Forelimb muscle (tissue), 1 donor: ENCODE measurements at regions not wholly inside any gene's neighbourhood (a gene's known extent, or its start where the extent isn't known, plus 50 kb on each side); places are given as distances from the start of the nearest gene placed in this dataset.
"Not testable (repeated sequence)": the region's sequence is repeated elsewhere in the genome, so short reads cannot be mapped to it uniquely, and the experiment has no call there.

Source experiments
- DNase-seq: peaks from one replicate; pipeline ENCODE4 v3.0.0-alpha.2; 2013; ENCODE audit warnings: low read depth

DNA sequence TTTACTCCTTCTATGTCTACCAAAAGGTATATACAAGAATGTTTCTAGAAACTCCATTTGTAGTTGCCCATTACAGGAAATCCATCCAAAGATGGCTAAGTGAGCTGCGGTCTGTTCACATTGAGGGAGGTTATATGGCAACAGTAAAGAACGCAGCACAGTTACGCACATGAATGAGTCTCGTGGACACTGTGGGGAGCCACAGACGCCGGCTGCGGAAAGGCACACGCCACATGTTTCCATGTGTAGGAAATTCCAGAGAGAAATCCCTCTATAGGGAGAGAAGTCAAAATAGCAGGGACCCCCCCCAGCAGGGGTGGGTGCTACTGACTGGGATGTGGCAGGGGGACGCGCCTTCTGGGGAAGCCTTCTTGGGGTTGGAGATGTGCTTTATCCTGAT is 139.0 kb upstream of the NCOR2 start:
- no peak for DNase-seq

DNA sequence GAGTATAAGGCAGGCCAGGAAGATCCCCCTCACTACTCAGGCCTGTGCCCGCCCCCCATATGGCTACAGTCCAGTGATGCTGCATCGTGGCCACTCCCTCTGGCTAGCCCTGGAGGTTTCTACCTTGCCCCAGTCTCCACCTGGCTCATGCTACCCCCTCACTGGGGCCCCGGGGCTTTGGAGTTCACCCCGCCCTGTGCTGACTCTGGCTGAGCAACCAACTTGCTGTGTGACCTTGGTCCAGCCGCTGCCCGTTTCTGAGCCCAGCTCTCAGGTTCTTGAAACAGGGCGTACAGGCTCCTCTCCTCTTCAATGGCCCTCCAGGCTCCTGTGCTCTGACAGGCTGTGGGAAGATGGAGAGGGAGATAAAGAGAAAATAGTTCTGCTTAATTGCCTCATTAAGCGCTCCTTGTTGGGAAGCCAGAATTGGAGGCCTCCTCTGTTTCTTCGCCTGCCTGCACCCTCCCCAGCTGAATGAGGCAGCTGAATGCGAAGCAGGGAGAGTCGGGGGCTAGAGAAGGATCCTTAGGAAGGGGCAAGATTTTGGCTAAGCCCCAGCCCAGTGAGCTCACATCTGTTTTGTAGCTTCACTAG is 138.2 kb upstream of the NCOR2 start:
- DNase-seq = no peak

DNA sequence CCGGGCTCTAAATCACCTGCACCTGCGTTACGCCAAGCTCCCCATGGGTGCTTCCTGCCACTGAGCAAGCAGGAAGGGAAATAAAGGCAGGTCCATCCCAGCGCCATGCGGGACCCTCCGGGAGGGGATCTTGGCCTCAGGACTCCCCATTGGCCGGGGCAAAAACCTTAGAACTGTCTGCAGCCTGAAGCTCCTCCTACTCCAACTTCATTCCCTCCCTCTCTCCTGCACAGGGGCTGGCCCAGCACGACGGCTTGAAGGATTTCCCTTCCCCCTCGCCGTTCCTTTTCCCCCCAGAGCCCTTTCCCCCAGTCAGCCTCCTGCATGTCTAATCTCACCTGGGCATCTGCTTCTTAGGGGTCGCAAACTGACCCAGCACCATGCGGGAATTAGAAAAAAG is 137.2 kb upstream of the NCOR2 start:
- no peak for DNase-seq

DNA sequence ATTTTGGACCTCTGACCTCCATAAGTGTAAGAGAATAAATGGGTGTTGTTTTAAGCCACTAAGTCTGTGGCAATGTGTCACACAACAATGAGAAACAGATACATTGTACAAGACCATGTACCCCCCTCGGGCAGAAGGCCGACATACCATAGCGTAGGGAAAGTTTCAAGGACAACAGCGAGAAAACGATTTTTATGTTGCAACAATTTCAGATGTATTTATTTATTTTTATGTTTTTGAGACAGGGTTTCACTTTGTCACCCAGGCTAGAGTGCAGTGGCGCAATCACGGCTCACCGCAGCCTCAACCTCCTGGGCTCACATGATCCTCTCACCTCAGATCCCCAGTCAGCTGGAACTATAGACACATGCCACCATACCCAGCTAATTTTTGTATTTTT is 136.4 kb upstream of the NCOR2 start:
- no peak for DNase-seq

DNA sequence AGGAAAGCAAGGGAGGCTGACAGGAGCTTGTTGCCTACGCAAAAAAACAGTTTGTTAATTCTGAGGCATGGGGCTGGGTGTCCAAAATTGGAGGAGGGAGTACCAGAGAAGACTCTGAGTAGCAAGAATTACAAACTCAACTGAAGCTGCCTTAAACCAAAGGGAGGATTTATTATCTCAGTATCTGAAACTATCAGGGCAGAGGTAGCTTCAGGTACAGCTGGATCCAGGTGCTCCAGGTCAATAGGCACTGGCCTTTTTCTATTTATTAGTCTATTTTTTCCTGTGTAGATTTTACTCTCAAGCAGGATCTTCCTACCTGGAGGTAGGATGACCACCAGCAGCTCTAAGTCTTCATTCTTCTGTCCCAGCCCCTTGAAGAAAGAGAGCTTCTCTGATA is 135.3 kb upstream of the NCOR2 start:
- no peak for DNase-seq

DNA sequence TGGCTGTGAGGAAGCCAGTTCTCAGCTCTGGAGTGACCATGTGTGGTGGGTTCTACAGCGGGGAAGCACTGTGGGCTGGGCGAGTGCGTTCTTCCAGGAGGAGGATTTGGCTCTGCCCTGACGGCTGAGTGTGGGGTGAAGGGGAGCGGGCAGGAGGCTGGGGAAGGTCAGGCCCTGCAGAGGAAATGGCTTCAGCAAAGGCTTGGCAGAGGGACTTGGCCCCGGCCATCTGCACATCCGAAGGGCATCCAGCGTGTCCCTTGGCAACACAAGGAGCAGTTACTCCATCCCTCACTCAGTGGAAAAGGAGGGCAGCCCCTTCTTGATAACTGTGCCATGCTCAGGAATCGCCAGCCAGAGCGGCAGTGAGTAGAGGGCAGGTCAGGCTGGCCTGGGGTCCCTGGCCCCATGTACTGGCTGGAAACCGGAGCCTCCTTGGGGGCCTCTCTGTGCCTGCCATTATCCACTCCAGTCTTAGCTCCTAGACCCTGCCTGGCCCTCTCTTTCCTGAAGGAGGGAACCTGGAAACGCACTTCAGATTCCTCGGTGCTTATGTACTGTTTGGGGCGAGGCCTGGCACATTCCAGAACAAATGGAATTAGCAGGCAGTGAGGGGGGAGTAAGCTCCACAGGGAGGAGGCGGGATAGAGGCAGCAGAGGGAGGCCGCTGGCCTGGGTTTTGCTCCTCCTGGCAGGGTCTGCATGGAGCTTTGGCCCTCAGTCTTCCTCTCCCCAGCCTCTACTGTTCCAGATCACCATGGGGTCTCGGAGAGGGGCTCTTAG is 133.6 kb upstream of the NCOR2 start:
- no peak for DNase-seq

DNA sequence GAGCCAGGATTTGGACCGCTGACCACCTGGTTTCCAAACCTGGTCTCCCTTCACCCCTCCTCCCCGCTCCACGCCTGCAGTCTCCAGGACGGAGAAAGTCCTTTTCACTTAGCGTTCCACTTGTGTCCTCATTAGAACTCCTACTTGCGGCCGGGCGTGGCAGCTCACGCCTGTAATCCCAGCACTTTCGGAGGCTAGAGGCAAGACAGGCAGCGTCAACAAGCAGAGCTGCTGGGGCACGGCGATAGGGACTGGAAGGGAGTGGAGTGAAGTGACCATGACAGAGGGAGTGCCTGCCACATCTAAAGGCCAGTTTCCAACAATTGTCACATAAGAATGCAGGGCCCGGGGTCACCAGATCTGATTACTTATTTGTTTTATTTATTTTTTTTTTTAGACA is 132.5 kb upstream of the NCOR2 start:
- no peak for DNase-seq

DNA sequence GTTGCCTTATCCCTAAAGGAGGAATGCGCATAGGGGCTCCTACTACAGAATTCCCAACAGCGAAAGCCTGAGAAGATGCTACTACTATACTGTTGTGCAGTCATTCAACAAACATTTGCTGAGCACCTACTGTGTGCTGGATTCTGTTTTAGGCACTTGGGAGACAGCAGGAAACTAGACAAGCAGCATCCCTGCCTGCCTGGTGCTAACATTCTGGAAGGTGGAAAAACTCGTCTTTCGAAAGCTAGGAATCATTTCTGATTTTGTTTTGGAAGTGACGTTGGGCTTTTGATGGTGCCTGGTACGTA is 131.5 kb upstream of the NCOR2 start:
- no peak for DNase-seq

DNA sequence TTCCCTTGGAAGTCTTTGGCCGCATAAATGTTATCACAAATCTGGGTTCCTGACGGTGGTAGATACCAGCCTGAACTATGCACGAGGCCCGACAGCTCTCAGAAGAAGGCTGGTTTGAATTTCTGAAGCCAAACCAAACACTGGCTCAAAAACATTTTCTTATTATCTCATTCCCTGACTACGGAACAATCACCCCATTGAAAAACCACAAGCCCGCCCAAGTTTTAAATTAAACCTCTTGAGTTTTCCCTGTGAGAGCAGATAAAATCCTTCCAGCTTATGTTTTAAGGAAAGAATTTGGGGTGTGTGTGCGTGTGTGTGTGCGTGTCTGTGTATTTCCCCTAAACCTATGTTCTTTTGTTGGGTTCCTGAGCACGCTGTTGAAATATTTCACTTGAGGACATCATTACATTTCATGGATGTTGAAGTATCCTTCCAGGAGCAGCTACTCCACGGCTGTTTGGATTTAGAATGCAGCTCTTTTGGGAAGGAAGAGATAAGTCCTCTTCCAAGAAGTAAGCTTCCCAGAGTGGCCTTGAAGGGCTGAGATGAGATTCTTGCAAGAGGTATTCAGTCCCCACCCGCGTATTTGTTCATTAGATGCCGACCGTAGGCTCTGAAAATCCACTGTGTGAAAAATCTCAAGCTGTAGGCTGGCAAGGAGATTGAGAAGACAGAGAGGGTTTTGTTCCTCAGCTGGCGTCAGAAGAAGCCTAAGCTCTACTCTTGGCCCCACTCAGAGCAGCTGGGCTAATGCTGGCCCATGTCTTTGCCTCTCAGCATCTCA is 131.0 kb upstream of the NCOR2 start:
- DNase-seq = no peak

DNA sequence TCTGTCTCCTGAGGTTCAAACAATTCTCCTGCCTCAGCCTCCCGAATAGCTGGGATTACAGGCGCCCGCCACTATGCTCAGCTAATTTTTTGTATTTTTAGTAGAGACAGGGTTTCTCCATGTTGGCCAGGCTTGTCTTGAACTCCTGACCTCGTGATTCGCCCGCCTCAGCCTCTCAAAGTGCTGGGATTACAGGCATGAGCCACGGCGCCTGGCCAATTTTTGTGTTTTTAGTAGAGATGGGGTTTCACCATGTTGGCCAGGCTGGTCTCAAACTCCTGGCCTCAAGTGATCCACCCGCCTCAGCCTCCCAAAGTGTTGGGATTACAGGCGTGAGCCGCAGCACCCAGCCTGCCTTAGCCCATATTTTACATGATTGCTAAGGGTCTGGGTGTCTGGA is 130.3 kb upstream of the NCOR2 start:
- DNase-seq = not testable (repeated sequence)

DNA sequence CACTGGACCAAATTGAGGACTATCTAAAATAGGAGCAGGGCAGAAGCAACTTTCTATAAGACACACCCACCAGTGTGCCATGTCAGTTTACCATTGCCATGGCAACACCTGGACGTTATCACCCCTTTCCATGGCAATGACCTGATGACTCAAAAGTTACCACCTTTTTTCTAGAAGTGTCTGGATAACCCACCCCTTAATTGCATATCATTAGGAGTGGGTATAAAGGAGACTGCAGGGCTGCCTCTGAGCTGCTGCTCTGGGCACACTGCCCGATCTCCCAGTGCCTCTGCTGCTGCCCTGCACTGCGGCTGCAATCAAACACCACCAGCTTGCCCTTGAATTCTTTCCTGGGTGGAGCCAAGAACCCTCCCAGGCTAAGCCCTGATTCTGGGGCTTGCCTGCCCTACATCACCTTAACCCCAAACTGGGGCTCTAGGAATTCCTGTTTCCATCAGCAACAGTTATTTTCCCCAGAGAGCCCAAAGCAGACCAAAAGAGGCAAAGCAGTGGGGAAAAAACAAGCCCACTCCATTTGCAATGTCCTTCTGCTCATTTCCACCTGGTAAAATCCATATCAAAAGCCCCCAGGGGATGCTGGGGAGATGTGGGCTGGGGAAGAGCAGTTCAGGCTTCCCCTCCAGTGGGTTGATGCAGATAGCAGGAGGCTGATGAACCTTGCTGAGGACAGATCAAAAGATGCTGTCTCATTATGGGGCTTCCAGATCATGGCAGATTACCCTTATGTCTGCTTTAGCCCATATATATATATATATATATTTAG is 129.5 kb upstream of the NCOR2 start:
- no peak for DNase-seq

DNA sequence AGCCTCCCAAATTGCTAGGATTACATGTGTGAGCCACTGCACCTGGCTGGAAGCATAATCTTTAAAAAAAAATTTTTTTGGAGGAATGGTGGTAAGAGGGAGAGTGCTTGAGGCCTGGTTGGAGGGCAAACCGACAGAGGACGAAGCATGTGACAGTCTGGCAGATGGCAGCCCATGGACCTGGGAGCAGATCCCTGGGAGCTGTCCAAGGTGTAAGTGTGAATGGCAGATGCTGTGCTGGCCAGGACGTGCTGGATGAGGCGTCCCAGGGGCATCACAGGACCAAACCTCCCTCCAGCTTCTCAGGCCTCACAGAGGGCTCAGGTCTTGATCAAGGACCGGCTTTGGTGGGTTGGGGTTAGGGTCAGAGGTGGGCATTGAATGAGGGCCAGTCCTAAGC is 128.4 kb upstream of the NCOR2 start:
- DNase-seq = no peak

DNA sequence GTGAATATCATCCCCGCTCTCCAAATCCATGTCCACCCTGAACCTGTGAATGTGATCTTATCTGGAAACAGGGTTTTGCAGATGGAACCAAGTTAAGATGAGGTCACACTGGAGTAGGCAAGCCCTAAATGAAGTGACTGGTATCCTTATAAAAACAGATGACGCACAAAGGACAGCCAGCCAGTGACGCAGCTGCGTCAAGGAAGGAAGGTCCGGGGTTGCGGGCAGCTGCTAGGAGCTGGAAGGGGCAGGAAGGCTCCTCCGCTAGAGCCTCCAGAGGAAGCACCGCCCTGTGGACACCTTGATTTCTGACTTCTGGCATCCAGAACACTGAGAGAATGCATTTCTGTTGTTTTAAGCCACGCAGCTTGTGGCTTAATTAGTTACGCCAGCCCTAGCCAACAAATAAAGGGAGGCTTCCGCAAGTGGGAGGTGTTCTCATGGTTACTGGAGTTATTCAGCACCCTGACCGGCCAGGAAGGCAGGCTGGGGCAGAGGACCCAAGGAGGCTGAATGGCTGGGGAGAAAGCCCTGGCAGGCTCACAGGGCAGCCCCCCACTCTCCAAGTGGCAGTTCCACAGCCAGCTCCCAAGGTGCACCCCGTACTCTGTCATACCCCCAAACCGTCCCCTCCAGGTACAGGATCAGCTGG is 127.6 kb upstream of the NCOR2 start:
- DNase-seq = no peak

DNA sequence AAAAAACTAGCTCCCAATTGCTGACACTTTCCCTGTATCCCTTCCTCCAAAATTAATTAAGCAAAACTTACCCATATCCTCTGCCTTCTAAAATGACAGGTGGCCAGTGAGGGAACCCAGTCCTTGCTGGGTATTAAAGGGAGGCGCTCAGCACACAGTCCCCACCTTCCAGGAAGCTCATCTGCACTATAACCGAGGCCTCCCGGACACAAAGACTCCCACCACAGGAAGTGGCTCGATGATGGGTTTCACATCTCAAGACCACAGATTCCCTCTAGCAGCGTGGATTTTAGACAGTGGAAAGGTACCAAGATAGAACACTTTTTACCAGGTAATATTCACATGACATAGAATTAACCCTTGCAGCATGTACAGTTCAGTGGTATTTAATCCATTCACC is 126.8 kb upstream of the NCOR2 start:
- DNase-seq = no peak

DNA sequence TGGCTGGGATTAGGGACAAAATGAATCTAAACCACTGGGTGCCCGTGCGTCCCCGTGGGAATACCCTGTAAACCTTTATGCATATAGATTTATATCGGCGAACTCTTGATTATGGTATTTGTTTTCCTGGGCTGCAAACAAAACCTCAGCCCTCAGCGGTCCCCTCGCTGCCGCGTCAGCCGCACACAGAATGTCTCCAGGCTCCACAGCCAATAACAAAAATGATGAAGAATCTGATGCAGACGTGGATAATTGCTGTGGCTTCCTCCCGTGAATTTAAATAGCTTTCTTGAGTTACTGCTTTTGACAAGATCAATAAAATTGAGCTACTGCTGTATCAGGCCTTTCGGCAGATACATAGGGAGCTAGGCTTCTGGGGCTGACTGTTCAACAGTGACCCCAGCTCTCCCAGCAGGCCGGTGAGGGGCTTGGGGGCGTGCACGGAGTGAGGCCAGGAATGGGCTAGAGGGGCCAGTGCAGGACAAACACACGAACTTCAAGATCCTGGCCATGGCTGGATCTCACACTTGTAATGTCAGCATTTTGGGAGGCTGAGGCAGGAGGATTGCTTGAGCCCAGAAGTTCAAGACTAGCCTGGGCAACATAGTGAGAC is 125.8 kb upstream of the NCOR2 start:
- no peak for DNase-seq

DNA sequence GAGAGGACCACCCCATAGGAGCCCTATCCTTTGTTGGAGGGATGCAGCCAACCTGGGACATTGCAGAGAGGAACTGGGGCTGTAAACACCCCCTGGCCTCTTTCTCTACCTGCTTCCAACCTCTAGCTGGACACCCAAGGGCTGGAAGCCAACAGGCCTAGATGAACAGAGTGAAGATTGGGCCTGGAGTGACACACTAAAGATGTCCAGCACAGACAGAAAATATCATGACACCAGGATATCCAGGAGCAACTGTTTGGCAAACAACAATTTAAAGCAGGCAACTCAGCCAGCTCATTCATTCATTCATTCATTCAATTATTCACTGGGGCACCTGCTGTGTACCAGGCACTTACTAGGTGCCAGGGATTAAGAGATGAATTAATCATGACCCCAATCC is 125.0 kb upstream of the NCOR2 start:
- DNase-seq = no peak

DNA sequence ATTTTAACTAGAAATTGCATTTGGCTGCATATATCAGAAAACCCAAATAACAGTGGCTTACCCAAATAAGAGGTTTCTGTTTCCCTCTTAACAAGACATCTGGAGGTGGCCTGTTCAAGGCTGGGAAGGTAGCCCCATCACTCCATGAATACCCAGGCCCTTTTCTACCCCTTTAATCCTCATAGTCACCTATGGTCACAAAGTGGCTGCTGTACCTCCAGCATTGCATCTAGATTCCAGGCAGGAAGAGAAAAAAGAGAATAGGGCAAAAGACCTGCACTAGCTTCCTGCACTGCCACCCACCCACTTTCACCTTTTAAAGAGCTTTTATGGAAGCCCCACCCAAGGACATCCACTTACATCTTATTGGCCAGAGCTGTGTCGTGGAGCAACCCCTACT is 124.0 kb upstream of the NCOR2 start:
- no peak for DNase-seq

DNA sequence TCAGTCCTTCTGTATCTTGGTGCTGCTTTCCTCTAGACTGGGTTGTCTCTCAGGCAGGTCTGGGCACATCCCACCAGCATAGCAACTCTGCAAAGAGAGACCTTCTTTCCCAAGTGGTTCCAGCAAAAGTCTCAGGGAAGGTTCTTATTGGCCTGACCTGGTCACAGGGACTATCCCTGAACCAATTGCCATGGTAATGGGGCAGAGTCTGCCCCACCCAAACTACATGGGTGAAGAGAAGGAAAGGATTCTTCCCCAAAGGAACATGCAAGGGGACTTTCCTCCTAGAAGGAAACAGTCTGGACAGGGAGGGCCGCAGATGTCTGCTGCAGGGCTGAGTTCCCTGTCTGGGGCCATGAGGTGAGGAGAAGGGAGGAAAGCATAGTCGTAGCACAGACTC is 122.2 kb upstream of the NCOR2 start:
- DNase-seq = no peak

DNA sequence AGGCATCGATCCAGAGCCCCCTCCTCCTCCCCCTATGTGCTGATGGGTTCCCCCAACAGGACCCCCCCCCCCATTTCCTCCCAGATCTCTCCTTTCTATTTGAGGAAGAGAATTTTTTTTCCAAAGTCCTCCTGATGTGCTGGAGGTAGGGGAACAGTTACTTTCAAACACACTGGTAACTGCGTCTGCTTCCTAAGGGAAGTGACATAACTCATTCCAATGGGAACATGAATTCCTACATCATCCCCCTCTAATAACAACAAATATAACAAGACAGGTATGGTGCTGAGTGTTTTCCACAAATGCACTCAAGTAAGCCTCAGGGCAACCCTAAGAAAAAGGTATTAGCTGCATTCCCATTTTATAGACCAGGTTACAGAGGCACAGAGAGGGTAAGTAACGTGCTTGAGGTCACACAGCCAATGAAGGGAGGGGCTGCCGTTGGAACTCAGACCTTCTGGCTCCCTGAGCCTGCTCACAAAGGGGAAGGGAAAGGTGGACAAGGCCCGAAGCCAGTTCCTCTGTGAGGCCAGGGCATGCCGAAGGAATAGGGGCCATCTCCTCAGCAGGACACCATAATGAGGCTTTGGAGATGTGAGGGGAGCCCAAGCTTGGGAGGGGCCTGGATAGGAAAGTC is 121.1 kb upstream of the NCOR2 start:
- no peak for DNase-seq

DNA sequence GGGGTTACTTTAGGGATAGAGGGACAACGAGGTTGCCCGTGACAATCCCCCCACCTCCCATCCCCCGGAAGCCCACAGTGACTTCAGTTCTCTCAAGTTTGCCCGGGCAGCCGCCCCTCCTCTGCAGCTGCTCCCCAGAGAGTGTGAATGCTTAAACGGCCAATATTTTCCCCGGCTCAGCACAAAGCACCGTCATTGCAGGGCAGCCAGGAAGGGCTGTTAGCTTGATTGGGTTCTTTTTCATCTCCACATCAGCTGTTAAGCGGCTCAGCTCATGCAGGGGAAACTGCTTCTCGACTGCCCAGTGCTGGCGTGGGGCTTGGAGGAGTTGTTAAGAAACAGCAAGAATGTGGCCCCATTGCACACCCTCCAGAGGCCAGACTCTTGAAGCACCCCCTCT is 120.5 kb upstream of the NCOR2 start:
- no peak for DNase-seq
